Natural killer cell (primary cell): ENCODE measurements at regions not wholly inside any gene's neighbourhood (a gene's known extent, or its start where the extent isn't known, plus 50 kb on each side); places are given as distances from the start of the nearest gene placed in this dataset.

Source experiments
- ATAC-seq, 3 donors: fragments of 150-1000 bp in 2 of 3; fragments of 200-7000 bp in 1 of 3; cut with Tn5 transposase; 1 replicate in 1 of 3; 2 replicates in 2 of 3; pipeline ENCODE4 v1.10.0; 2021; ENCODE audit warnings: mild to moderate bottlenecking in 2 of 3, moderate library complexity in 2 of 3
- DNase-seq, 2 donors: peaks; one replicate each; pipeline versions ENCODE4 v3.0.0 to v3.0.0-alpha.2; 2013 to 2021; ENCODE audit warnings: mixed read lengths in 1 of 2
- H3K27ac ChIP-seq: one replicate; pipeline ENCODE4 v1.5.1; 2013; ENCODE audit warnings: mild to moderate bottlenecking, low read length
- H3K27me3 ChIP-seq: one replicate; pipeline ENCODE4 v1.6.1; 2013; ENCODE audit warnings: low read length; ENCODE audit not compliant: control insufficient read depth, insufficient read depth
- H3K36me3 ChIP-seq: one replicate; pipeline ENCODE4 v1.6.1; 2013; ENCODE audit warnings: low read length; ENCODE audit not compliant: control insufficient read depth, insufficient read depth
- H3K4me1 ChIP-seq: one replicate; pipeline ENCODE4 v1.6.1; 2013; ENCODE audit warnings: low read length; ENCODE audit not compliant: control insufficient read depth, insufficient read depth
- H3K4me3 ChIP-seq: one replicate; pipeline ENCODE4 v1.5.1; 2013; ENCODE audit warnings: low read length
- H3K9me3 ChIP-seq: one replicate; pipeline ENCODE4 v1.6.1; 2013; ENCODE audit warnings: low read length; ENCODE audit not compliant: control insufficient read depth, insufficient read depth
- H3K27ac Mint-ChIP-seq, 2 donors: one replicate each; pipeline ENCODE4 v1.8.0; 2022; ENCODE audit warnings: mild to moderate bottlenecking in 2 of 2, mixed read lengths in 2 of 2, moderate library complexity in 1 of 2
- H3K27me3 Mint-ChIP-seq, 2 donors: one replicate each; pipeline ENCODE4 v1.8.0; 2022; ENCODE audit warnings: low read depth in 2 of 2, mixed read lengths in 2 of 2
- H3K36me3 Mint-ChIP-seq: one replicate; pipeline ENCODE4 v1.8.0; 2022; ENCODE audit warnings: mixed read lengths
- H3K4me1 Mint-ChIP-seq, 2 donors: one replicate each; pipeline ENCODE4 v1.8.0; 2022; ENCODE audit warnings: mixed read lengths in 2 of 2
- H3K4me3 Mint-ChIP-seq: one replicate; pipeline ENCODE4 v1.8.0; 2022; ENCODE audit warnings: mild to moderate bottlenecking, moderate library complexity, mixed read lengths
- H3K9me3 Mint-ChIP-seq, 2 donors: one replicate each; pipeline ENCODE4 v1.8.0; 2022; ENCODE audit warnings: mixed read lengths in 2 of 2
- WGBS: methylation state at CpG from one replicate; pipeline ENCODE4 v1.1.7; 2013; ENCODE audit warnings: missing lambda C conversion rate; ENCODE audit not compliant: insufficient coverage; 5-methylcytosine and 5-hydroxymethylcytosine counted together
- intact Hi-C: fragments of 100-400 bp; cut with micrococcal nuclease; formaldehyde crosslinking; loops from one replicate; pipeline ENCODE4 v1.14.2; 2022
- TF ChIP-seq, protein P1 (sequence below): fragments of 200-600 bp; IDR thresholded peaks from one replicate; pipeline ENCODE4 v1.8.0; 2022; ENCODE audit warnings: antibody characterized with exemption

DNA sequence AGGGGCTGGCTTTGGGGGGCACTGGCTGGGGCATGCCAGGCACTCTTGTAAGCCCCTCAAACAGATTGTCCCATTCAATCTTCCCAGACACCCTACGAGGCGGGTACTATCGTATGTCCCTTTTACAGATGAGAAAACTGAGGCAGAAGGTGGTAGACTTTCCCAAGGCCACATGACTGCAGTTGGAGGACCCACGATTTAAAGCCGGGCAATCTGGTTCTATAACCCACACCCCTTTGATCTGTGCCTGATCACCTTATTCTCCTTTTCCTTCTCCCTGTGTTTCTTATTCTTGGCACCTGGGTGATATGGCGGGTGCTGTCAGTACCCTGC is 146.3 kb upstream of the IRX3 start:
- H3K27me3 ChIP-seq = no peaks in the 10 kb centered on the region
- H3K36me3 ChIP-seq = no peaks in the 10 kb centered on the region
- Mint-ChIP-seq H3K36me3 (no peaks in the 10 kb centered on the region), H3K27me3 (peaks cover 26 to 43% of the 10 kb centered on the region in 2 donors), H3K27ac (no peak overlapping the region), H3K9me3 (no peaks in the 10 kb centered on the region), H3K4me1 (no peaks in the 10 kb centered on the region), H3K4me3 (no peak overlapping the region)
- no peak overlapping the region for H3K27ac ChIP-seq
- DNase-seq = no peak
- intact Hi-C loops = no loop called here
- H3K4me3 ChIP-seq = no peak overlapping the region
- TF ChIP-seq, protein P1, sequence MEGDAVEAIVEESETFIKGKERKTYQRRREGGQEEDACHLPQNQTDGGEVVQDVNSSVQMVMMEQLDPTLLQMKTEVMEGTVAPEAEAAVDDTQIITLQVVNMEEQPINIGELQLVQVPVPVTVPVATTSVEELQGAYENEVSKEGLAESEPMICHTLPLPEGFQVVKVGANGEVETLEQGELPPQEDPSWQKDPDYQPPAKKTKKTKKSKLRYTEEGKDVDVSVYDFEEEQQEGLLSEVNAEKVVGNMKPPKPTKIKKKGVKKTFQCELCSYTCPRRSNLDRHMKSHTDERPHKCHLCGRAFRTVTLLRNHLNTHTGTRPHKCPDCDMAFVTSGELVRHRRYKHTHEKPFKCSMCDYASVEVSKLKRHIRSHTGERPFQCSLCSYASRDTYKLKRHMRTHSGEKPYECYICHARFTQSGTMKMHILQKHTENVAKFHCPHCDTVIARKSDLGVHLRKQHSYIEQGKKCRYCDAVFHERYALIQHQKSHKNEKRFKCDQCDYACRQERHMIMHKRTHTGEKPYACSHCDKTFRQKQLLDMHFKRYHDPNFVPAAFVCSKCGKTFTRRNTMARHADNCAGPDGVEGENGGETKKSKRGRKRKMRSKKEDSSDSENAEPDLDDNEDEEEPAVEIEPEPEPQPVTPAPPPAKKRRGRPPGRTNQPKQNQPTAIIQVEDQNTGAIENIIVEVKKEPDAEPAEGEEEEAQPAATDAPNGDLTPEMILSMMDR = no peak
- no peaks in the 10 kb centered on the region for H3K9me3 ChIP-seq
- H3K4me1 ChIP-seq = no peaks in the 10 kb centered on the region
- no peak for ATAC-seq
- WGBS = 86% methylated on average over 6 of the region's 6 CpGs

DNA sequence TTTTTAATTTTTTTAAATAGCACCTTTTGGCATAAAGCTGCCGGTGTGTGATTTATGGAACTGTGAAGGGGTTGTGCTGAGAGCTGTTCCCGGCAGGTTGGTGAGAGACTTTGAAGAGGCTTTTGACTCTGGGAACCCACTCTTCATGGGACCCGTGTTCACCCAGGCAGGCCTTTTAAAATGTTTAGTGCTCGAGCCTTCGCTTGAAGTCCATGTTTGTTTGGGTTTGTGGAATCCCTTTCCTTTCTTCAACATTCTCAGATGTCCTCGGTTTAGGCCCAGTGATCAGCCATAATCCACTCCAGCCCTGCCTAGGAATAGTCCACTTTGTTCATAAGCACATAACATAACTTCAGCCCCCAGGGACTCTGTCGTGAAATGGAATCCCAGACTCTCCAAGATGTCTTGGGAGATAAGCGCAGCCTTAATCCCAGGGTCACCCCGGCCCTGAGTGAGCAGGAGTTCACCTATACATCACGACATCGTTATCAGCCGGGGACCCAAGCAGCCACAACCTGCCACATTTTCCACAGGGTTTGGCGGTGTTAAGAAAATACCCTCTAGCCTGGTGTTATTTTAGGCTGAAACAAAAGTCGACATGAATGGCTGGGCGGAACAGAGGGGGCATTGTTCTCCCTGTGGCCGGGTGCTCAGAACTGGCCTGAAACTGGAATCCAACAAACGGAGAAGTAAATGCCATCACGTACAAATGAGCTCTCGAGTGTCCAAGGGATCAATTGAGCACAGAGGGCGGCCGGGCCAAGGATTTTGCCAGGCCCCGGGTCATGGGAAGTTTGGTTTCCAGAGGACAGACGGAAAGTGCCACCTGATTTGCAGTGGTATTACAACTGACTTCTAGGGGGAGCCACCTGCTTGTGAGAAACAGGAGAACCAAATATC is 145.7 kb upstream of the IRX3 start:
- H3K4me3 ChIP-seq = no peak overlapping the region
- Mint-ChIP-seq H3K4me1 (no peaks in the 10 kb centered on the region), H3K36me3 (no peaks in the 10 kb centered on the region), H3K9me3 (no peaks in the 10 kb centered on the region), H3K4me3 (no peak overlapping the region), H3K27ac (no peak overlapping the region), H3K27me3 (peaks cover 26 to 43% of the 10 kb centered on the region in 2 donors)
- TF ChIP-seq, protein P1 = no peak
- no peaks in the 10 kb centered on the region for H3K36me3 ChIP-seq
- intact Hi-C loops = no loop called here
- H3K27ac ChIP-seq = no peak overlapping the region
- H3K27me3 ChIP-seq = no peaks in the 10 kb centered on the region
- ATAC-seq (no peak), DNase-seq (no peak)
- no peaks in the 10 kb centered on the region for H3K4me1 ChIP-seq
- H3K9me3 ChIP-seq = no peaks in the 10 kb centered on the region
- 55% methylated on average over 23 of the region's 23 CpGs for WGBS

DNA sequence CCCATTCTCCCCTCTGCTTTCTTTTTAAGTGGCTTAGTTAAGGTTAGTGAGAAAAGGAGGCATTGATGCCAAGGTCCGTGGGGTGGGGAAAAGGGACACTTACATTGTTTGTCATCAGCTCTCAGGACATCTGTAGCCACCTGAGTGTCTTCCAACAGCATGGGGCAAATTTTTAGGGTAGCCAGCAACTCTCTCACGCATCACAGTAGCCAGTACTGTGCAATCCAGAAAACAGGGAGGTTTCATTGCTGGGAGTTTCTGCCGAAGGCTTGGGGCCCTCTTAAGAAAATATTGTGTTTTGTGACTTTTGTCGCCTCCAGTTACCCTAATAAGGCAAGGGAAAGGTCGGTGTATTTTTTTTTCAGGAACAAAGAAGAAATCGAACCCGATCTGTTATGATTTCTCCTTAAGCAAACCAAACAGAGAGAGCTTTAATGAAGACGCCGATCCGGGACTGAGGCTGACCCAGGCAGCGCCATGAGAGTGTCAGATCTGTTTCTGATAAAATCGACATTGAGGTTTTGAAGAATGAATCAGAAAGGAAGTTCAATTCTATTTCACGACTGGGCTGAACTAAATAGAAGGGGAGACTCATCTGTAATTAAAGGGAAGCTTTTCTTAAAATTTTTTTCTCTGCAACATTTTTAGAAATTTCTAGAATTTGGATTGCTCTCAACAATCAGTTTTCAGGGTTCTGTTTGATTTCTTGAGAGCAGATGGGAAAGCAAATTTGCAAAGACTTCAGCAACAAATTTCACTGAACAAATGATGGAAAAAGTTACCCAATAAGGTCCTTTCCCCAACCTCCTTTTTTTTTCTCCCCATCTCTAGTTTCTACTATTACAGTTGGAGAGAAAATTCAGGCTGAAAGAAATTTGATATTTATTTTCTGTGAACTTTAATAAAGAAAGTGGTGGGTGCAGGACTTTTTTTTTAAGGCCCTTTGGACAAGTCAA is 144.7 kb upstream of the IRX3 start:
- Mint-ChIP-seq H3K27me3 (peaks cover 30 to 43% of the 10 kb centered on the region in 2 donors), H3K4me3 (no peak overlapping the region), H3K27ac (no peak overlapping the region), H3K4me1 (no peaks in the 10 kb centered on the region), H3K36me3 (no peaks in the 10 kb centered on the region), H3K9me3 (no peaks in the 10 kb centered on the region)
- intact Hi-C loops = no loop called here
- H3K4me1 ChIP-seq = no peaks in the 10 kb centered on the region
- no peak overlapping the region for H3K27ac ChIP-seq
- DNase-seq (no peak), ATAC-seq (no peak)
- TF ChIP-seq, protein P1 = no peak
- no peaks in the 10 kb centered on the region for H3K9me3 ChIP-seq
- no peak overlapping the region for H3K4me3 ChIP-seq
- H3K36me3 ChIP-seq = no peaks in the 10 kb centered on the region
- 27% methylated on average over 13 of the region's 13 CpGs for WGBS
- no peaks in the 10 kb centered on the region for H3K27me3 ChIP-seq
